HEK293 (cell line): ENCODE measurements at regions not wholly inside any gene's neighbourhood (a gene's known extent, or its start where the extent isn't known, plus 50 kb on each side); places are given as distances from the start of the nearest gene placed in this dataset.

ENCODE experiments used
- CTCF ChIA-PET: fragments of 350-600 bp; formaldehyde crosslinking; extraction: SDS; loops from one replicate; lab custom pipeline; 2021; ENCODE audit warnings: antibody characterized with exemption; lab: Yijun Ruan, JAX
- POLR2A ChIA-PET: fragments of 300-600 bp; formaldehyde crosslinking; extraction: SDS; loops from one replicate; lab custom pipeline; 2020; ENCODE audit warnings: antibody characterized with exemption, inconsistent platforms; lab: Yijun Ruan, JAX
- H3K27ac ChIP-seq: fragments of 200-500 bp; sonication (Bioruptor generic); 2 replicates; pipeline ENCODE4 v1.5.1; 2014; ENCODE audit warnings: low read depth, low read length, control low read depth, inconsistent platforms; ENCODE audit errors: extremely low read depth
- H3K36me3 ChIP-seq, 2 experiments: fragments of 200-500 bp in 1 of 2; sonication (Bioruptor generic) in 1 of 2; 1 replicate in 1 of 2; 2 replicates in 1 of 2; pipeline ENCODE4 v1.5.1; 2014 to 2017; ENCODE audit warnings: inconsistent platforms in 2 of 2, low read length in 2 of 2; ENCODE audit not compliant: control insufficient read depth in 2 of 2, insufficient read depth in 1 of 2
- H3K4me1 ChIP-seq: fragments of 200-500 bp; sonication (Bioruptor generic); 2 replicates; pipeline ENCODE4 v1.5.1; 2014; ENCODE audit warnings: mild to moderate bottlenecking, low read length, inconsistent platforms; ENCODE audit not compliant: control insufficient read depth, insufficient read depth
- H3K4me3 ChIP-seq: 2 replicates; pipeline ENCODE4 v1.5.1; 2011; ENCODE audit warnings: low read depth, mild to moderate bottlenecking, control low read depth, low read length, moderate library complexity
- H3K9me3 ChIP-seq: fragments of 200-500 bp; sonication (Bioruptor generic); 2 replicates; pipeline ENCODE4 v1.5.1; 2014; ENCODE audit warnings: low read depth, low read length, inconsistent platforms; ENCODE audit not compliant: control insufficient read depth, insufficient read depth
- BCL11B ChIP-seq: fragments of 450-650 bp; formaldehyde crosslinking; IDR thresholded peaks from 2 replicates; pipeline ENCODE4 v1.5.1; 2016; ENCODE audit warnings: low read depth, missing biosample characterization, missing genetic modification characterization
- EGR2 ChIP-seq: fragments of 450-650 bp; formaldehyde crosslinking; IDR thresholded peaks from 2 replicates; pipeline ENCODE4 v1.5.1; 2016; ENCODE audit warnings: low read depth, missing biosample characterization, missing genetic modification characterization
- GFI1B ChIP-seq: fragments of 450-650 bp; formaldehyde crosslinking; IDR thresholded peaks from 2 replicates; pipeline ENCODE4 v1.5.1; 2016; ENCODE audit warnings: missing biosample characterization, missing genetic modification characterization
- KLF16 ChIP-seq: fragments of 450-650 bp; formaldehyde crosslinking; IDR thresholded peaks from 2 replicates; pipeline ENCODE4 v1.5.1; 2017; ENCODE audit warnings: missing biosample characterization, missing genetic modification characterization
- TRIM28 ChIP-seq: IDR thresholded peaks from 2 replicates; pipeline ENCODE4 v1.6.1; 2011; ENCODE audit warnings: low read length, control low read depth, borderline replicate concordance
- WT1 ChIP-seq: fragments of 450-650 bp; formaldehyde crosslinking; IDR thresholded peaks from 2 replicates; pipeline ENCODE4 v1.5.1; 2016; ENCODE audit warnings: missing biosample characterization, missing genetic modification characterization
- ZIC2 ChIP-seq: fragments of 450-650 bp; formaldehyde crosslinking; IDR thresholded peaks from 2 replicates; pipeline ENCODE4 v1.5.1; 2016; ENCODE audit warnings: missing biosample characterization, missing genetic modification characterization
- ZNF146 ChIP-seq: fragments of 450-650 bp; formaldehyde crosslinking; IDR thresholded peaks from 2 replicates; pipeline ENCODE4 v1.5.1; 2016; ENCODE audit warnings: missing biosample characterization, missing genetic modification characterization
- ZNF221 ChIP-seq: fragments of 450-650 bp; formaldehyde crosslinking; IDR thresholded peaks from 2 replicates; pipeline ENCODE4 v1.5.1; 2017; ENCODE audit warnings: missing biosample characterization, missing genetic modification characterization, borderline replicate concordance
- ZNF362 ChIP-seq: fragments of 450-650 bp; formaldehyde crosslinking; IDR thresholded peaks from 2 replicates; pipeline ENCODE4 v1.5.1; 2016; ENCODE audit warnings: missing biosample characterization, missing genetic modification characterization
- ZNF792 ChIP-seq: fragments of 450-650 bp; formaldehyde crosslinking; IDR thresholded peaks from 2 replicates; pipeline ENCODE4 v1.5.1; 2016; ENCODE audit warnings: missing biosample characterization, missing genetic modification characterization
- ZSCAN30 ChIP-seq: fragments of 450-650 bp; IDR thresholded peaks from 2 replicates; pipeline ENCODE4 v1.5.1; 2018; ENCODE audit warnings: missing biosample characterization, mild to moderate bottlenecking, missing genetic modification characterization, moderate library complexity
- TF ChIP-seq, protein P1 (sequence below): fragments of 450-650 bp; formaldehyde crosslinking; IDR thresholded peaks from 2 replicates; pipeline ENCODE4 v1.5.1; 2016; ENCODE audit warnings: missing biosample characterization, missing genetic modification characterization
- TF ChIP-seq, protein P2 (sequence below): fragments of 450-650 bp; formaldehyde crosslinking; IDR thresholded peaks from 2 replicates; pipeline ENCODE4 v1.5.1; 2016; ENCODE audit warnings: missing biosample characterization, missing genetic modification characterization

DNA sequence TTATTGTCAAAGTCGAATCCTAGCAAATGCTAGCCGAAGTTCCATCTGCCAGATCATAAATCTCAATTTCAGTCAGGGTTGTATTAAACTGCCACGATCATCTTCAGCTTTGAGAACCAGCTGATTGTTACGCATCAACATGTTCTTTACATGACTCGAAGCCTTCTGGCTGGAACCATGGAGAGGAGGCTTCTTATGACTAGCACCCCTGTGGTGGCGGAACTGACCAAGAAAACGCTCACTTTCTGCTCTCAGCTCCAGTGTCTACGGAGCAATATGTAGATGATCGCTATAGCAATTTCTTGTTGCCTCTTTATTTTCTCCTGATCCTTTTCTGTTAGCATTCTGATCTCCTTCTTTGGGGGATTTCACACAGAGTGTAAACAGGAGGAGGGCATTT is 479.4 kb upstream of the SLC35B3 start (continued):
- TF ChIP-seq ZNF362 (tag by site-specific recombination), result no peak
- TF ChIP-seq, all 188 proteins: peak for 0

DNA sequence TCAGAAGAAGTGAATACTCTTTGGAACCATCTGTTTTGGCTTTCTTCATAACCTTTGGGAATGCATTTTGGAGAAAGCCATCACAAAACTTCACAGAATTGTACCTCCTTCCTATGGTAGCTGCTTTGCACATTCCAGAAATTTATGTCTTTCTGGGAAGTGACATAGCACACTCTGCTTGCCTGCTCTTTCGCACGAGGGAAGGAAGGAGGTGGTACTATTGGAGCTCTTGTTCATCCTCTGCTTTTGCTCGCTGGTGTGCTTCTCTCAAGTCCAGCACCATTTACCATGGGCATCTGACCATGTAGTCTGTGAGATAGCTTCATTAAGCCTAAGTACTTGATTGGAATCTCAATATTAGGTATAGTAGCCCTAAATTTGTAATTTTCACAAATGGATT is 473.3 kb upstream of the SLC35B3 start:
- no peaks in the 10 kb centered on the region for H3K36me3 ChIP-seq
- H3K4me3 ChIP-seq, result no peak overlapping the region
- CTCF ChIA-PET, result no interaction called here
- H3K4me1 ChIP-seq, result peaks cover 3% of the 10 kb centered on the region; the same call in 1 of the 2 replicates
- H3K27ac ChIP-seq, result no peak overlapping the region
- POLR2A ChIA-PET, result interaction anchor here (0.7 kb wide), 1 partner anchor 1645 kb away, joined by 3 read pairs; no protein-coding TSS in a partner anchor
- H3K9me3 ChIP-seq, result peaks cover 2% of the 10 kb centered on the region; the same call in 1 of the 2 replicates
- no peak for TF ChIP-seq ZNF146 (tag by site-specific recombination)
- TF ChIP-seq TRIM28, result no peak
- TF ChIP-seq, protein P1, sequence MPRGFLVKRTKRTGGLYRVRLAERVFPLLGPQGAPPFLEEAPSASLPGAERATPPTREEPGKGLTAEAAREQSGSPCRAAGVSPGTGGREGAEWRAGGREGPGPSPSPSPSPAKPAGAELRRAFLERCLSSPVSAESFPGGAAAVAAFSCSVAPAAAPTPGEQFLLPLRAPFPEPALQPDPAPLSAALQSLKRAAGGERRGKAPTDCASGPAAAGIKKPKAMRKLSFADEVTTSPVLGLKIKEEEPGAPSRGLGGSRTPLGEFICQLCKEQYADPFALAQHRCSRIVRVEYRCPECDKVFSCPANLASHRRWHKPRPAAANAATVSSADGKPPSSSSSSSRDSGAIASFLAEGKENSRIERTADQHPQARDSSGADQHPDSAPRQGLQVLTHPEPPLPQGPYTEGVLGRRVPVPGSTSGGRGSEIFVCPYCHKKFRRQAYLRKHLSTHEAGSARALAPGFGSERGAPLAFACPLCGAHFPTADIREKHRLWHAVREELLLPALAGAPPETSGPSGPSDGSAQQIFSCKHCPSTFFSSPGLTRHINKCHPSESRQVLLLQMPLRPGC (tag by site-specific recombination), result no peak
- TF ChIP-seq BCL11B (tag by site-specific recombination), result no peak
- no peak for TF ChIP-seq ZSCAN30

GRCh38 chr6:8906699-8907098 is 471.4 kb upstream of the SLC35B3 start:
- ChIA-PET CTCF (interaction anchor here (0.8 kb wide), 1 partner anchor 200 kb away, joined by 3 read pairs; no protein-coding TSS in a partner anchor), POLR2A (no interaction called here)
- Histone ChIP-seq H3K4me3 (no peak overlapping the region), H3K27ac (no peak overlapping the region), H3K4me1 (peaks cover 3% of the 10 kb centered on the region; the same call in 1 of the 2 replicates), H3K36me3 (no peaks in the 10 kb centered on the region), H3K9me3 (no peaks in the 10 kb centered on the region)
- TF ChIP-seq ZNF221 (tag by site-specific recombination) (no peak), ZNF792 (tag by site-specific recombination) (no peak)
- TF ChIP-seq, all 188 proteins: peak for 0

- no peak overlapping the region for H3K4me3 ChIP-seq
- TF ChIP-seq KLF16 (tag by site-specific recombination) (no peak), ZIC2 (peak; percentile 28), WT1 (tag by site-specific recombination) (no peak)
- no peaks in the 10 kb centered on the region for H3K36me3 ChIP-seq
- ChIA-PET CTCF (interaction anchor here (0.6 to 1.1 kb wide), 5 partner anchors 9 to 227 kb away, joined by 3 to 5 read pairs (median 3); no protein-coding TSS in a partner anchor), POLR2A (no interaction called here)
- peaks cover 3% of the 10 kb centered on the region; the same call in 1 of the 2 replicates for H3K4me1 ChIP-seq
- H3K27ac ChIP-seq, result no peak overlapping the region
- H3K9me3 ChIP-seq, result no peaks in the 10 kb centered on the region
These were observed 470.4 kb upstream of the SLC35B3 start for GRCh38 chr6:8905757-8906156.

DNA sequence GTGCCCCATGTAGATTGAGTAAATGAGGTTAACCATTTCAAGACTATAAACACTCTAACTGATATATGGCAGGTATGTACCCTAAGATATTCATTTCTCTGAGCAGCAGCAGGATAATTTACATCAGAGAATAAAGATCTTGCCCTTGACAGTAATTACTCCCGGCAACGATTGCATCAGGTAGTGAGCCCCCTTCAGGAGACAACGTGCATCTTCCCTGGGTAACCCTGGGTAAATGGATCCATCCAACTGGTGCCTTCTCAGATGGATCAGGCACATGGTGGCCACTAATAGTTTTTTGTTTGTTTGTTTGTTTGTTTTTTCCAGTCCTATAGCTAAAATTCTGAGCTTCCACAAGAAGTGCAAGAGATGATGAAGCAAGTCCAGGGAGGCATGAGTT is 469.4 kb upstream of the SLC35B3 start:
- POLR2A ChIA-PET, result no interaction called here
- TF ChIP-seq EGR2 (tag by site-specific recombination), result no peak
- TF ChIP-seq, protein P2, sequence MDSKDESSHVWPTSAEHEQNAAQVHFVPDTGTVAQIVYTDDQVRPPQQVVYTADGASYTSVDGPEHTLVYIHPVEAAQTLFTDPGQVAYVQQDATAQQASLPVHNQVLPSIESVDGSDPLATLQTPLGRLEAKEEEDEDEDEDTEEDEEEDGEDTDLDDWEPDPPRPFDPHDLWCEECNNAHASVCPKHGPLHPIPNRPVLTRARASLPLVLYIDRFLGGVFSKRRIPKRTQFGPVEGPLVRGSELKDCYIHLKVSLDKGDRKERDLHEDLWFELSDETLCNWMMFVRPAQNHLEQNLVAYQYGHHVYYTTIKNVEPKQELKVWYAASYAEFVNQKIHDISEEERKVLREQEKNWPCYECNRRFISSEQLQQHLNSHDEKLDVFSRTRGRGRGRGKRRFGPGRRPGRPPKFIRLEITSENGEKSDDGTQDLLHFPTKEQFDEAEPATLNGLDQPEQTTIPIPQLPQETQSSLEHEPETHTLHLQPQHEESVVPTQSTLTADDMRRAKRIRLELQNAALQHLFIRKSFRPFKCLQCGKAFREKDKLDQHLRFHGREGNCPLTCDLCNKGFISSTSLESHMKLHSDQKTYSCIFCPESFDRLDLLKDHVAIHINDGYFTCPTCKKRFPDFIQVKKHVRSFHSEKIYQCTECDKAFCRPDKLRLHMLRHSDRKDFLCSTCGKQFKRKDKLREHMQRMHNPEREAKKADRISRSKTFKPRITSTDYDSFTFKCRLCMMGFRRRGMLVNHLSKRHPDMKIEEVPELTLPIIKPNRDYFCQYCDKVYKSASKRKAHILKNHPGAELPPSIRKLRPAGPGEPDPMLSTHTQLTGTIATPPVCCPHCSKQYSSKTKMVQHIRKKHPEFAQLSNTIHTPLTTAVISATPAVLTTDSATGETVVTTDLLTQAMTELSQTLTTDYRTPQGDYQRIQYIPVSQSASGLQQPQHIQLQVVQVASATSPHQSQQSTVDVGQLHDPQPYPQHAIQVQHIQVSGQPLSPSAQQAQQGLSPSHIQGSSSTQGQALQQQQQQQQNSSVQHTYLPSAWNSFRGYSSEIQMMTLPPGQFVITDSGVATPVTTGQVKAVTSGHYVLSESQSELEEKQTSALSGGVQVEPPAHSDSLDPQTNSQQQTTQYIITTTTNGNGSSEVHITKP (tag by site-specific recombination), result peak; percentile 51
- TF ChIP-seq ZNF792 (tag by site-specific recombination), result no peak
- no peak for TF ChIP-seq GFI1B (tag by site-specific recombination)
- no peak overlapping the region for H3K4me3 ChIP-seq
- peaks cover 3% of the 10 kb centered on the region; the same call in 1 of the 2 replicates for H3K4me1 ChIP-seq
- CTCF ChIA-PET, result interaction anchor here (0.6 to 1.5 kb wide), 10 partner anchors 9 to 278 kb away, joined by 3 to 6 read pairs (median 3); no protein-coding TSS in a partner anchor
- no peak overlapping the region for H3K27ac ChIP-seq
- no peaks in the 10 kb centered on the region for H3K36me3 ChIP-seq
- H3K9me3 ChIP-seq, result no peaks in the 10 kb centered on the region
